BE2C (cell line): ENCODE measurements at regions not wholly inside any gene's neighbourhood (a gene's known extent, or its start where the extent isn't known, plus 50 kb on each side); places are given as distances from the start of the nearest gene placed in this dataset.

Experiments used
- DNase-seq: peaks from one replicate; pipeline ENCODE4 v3.0.0-alpha.2; 2020
- H3K27me3 ChIP-seq: fragments of 250-450 bp; sonication (Bioruptor Pico); 2 replicates; pipeline ENCODE4 v1.5.1; 2020; ENCODE audit warnings: mild to moderate bottlenecking
- H3K36me3 ChIP-seq: fragments of 250-450 bp; sonication (Bioruptor Pico); 2 replicates; pipeline ENCODE4 v1.5.1; 2020; ENCODE audit warnings: mild to moderate bottlenecking
- H3K4me1 ChIP-seq: fragments of 250-450 bp; sonication (Bioruptor Pico); 2 replicates; pipeline ENCODE4 v1.5.1; 2020
- H3K4me3 ChIP-seq: 2 replicates; pipeline ENCODE4 v1.5.1; 2011; ENCODE audit warnings: low read depth, low read length
- H3K9me3 ChIP-seq: fragments of 250-450 bp; sonication (Bioruptor Pico); 2 replicates; pipeline ENCODE4 v1.5.1; 2020
- TF ChIP-seq, protein P1 (sequence below): IDR thresholded peaks from 2 replicates; pipeline ENCODE4 v1.5.1; 2012; ENCODE audit warnings: mild to moderate bottlenecking, low read depth, low read length

DNA sequence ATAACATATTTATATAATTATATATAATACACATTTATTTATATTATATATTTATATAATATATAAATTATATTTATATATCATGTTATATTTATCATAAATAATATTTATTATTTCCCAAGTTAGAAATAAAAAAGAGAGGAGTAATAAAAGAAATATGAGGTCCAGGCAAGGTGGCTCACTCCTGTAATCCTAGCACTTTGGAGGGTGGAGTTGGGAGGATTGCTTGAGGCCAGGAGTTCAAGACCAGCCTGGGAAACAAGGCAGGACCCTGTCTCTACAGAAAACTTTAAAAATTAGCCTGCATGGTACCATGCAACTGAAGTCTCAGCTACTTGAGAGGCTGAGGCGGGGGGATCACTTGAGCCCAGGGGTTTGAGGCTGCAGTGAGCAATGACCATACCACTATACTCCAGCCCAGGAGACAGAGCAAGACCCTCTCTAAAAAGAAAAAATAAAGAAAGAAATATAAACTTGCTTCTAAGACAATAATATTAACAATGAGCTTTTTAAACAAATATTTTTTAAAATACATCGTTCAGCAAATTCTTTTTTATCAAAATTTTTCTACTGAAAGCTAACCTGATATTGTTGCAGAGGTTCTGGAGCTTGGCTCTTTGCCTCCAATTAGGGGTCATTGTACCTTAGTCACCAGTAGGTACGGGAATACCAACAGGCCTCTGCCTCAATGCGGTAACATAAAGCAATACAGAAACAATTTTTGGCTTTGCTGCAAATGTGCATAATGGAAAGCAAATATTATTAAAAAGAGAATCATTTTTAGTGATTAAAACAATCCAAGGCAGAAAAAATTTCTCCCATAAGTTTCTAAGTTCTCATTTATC is 290.0 kb downstream of the SETD4 start:
- TF ChIP-seq, protein P1, sequence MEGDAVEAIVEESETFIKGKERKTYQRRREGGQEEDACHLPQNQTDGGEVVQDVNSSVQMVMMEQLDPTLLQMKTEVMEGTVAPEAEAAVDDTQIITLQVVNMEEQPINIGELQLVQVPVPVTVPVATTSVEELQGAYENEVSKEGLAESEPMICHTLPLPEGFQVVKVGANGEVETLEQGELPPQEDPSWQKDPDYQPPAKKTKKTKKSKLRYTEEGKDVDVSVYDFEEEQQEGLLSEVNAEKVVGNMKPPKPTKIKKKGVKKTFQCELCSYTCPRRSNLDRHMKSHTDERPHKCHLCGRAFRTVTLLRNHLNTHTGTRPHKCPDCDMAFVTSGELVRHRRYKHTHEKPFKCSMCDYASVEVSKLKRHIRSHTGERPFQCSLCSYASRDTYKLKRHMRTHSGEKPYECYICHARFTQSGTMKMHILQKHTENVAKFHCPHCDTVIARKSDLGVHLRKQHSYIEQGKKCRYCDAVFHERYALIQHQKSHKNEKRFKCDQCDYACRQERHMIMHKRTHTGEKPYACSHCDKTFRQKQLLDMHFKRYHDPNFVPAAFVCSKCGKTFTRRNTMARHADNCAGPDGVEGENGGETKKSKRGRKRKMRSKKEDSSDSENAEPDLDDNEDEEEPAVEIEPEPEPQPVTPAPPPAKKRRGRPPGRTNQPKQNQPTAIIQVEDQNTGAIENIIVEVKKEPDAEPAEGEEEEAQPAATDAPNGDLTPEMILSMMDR: no peak
- Histone ChIP-seq H3K27me3 (no peaks in the 10 kb centered on the region), H3K9me3 (no peaks in the 10 kb centered on the region), H3K36me3 (no peaks in the 10 kb centered on the region), H3K4me3 (no peak overlapping the region), H3K4me1 (no peaks in the 10 kb centered on the region)
- DNase-seq: no peak

DNA sequence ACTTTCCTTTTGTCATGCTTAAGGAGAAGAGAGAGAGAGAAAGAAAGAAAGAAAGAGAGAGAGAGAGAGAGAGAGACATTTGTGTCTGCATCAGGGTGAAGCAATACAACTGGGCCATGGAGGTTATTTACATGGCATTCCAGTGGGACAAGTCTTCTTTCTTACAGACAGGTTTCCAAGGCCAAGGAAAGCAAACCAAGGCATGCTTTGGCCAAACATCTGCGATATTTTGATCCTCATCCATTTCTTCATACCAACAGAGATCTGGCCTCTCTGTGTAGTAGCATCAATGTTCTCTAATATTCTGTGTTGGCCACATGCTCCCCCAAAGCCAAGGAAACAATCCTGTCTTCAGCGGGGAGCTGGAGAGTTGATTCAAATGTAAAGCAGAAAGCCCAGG is 292.1 kb downstream of the SETD4 start:
- Histone ChIP-seq H3K9me3 (no peaks in the 10 kb centered on the region), H3K4me3 (no peak overlapping the region), H3K4me1 (no peaks in the 10 kb centered on the region), H3K27me3 (no peaks in the 10 kb centered on the region), H3K36me3 (no peaks in the 10 kb centered on the region)
- TF ChIP-seq, protein P1: no peak
- DNase-seq: no peak

DNA sequence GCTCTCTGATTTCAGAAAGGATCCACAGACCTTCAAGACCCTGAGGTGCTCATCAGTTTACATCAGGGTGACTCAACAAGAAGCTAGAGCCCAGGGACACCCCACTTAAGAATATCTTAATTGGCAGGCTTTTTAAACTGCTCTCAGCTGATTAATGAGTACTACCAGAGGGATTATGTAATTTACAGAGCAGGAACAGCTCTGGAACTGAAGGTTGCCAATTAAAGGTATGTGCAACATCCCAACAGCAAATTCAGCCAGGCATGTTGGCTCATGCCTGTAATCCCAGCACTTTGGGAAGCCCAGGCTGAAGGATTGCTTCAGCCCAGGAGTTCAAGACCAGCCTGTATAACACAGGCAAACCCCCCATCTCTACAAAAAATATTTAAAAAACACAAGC is 295.7 kb downstream of the SETD4 start:
- no peaks in the 10 kb centered on the region for H3K9me3 ChIP-seq
- no peak overlapping the region for H3K4me3 ChIP-seq
- no peaks in the 10 kb centered on the region for H3K27me3 ChIP-seq
- no peak for DNase-seq
- TF ChIP-seq, protein P1: no peak
- no peaks in the 10 kb centered on the region for H3K4me1 ChIP-seq
- no peaks in the 10 kb centered on the region for H3K36me3 ChIP-seq

DNA sequence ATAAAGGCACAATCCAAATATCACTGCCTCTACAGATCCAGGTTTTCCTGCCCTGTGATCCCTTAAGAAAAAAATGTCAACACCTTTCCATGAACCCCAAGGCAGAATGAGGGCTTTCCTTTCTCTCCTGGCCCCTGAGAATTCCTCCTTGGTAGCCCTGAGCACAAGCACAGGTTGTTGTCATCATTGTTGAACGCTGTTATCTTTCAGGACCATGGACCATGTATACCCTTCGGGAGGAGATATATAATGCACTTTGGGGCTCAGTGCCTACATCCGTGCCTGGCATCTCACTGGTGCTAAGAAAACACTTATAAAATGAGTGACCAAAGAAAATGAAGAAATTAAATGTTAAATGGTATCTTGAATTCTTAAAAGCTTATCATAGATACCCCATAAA is 296.2 kb downstream of the SETD4 start:
- Histone ChIP-seq H3K4me1 (no peaks in the 10 kb centered on the region), H3K9me3 (no peaks in the 10 kb centered on the region), H3K36me3 (no peaks in the 10 kb centered on the region), H3K27me3 (no peaks in the 10 kb centered on the region), H3K4me3 (no peak overlapping the region)
- DNase-seq: no peak
- TF ChIP-seq, protein P1: no peak

DNA sequence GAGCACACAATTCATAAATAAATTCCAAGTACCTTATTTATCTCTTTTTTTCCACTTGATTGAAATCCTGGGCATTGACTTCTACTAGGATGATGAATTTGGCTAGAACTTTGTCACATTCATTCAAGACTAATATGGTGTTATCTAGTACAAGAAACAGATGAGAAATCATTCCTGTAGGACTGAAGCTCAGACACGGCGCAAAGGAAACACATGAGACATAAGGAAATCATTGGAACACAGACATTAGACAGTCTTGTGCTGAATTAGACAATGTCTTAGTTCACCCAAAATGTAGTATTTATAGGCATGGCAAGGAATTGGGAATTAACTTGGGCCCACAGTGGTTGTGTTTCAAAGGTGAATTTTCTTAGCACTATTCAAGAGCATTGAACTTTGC is 305.7 kb downstream of the SETD4 start:
- Histone ChIP-seq H3K27me3 (no peaks in the 10 kb centered on the region), H3K9me3 (no peaks in the 10 kb centered on the region), H3K36me3 (no peaks in the 10 kb centered on the region), H3K4me3 (no peak overlapping the region), H3K4me1 (no peaks in the 10 kb centered on the region)
- no peak for DNase-seq
- TF ChIP-seq, protein P1: no peak

DNA sequence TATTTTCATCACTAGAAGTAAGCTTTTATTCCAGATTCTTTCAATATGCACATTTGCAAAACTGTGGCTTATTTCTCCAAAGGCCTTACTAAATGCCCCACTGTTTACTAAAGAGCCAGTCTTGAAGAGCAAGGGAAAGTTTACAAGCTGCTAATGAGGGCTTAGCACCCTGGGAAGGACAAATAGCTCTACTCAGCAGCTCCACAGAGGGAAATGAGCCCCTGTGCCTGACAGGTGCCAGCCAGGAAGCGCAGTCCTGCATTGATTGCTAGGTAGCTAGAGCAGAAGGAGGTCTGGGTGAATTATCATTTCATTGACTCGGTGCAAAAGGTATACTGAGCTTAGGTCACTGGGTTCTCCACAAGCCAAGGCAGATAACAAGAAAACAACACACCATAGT is 307.0 kb downstream of the SETD4 start:
- TF ChIP-seq, protein P1: no peak
- H3K36me3 ChIP-seq: no peaks in the 10 kb centered on the region
- H3K4me1 ChIP-seq: no peaks in the 10 kb centered on the region
- no peak for DNase-seq
- H3K27me3 ChIP-seq: no peaks in the 10 kb centered on the region
- H3K4me3 ChIP-seq: no peak overlapping the region
- no peaks in the 10 kb centered on the region for H3K9me3 ChIP-seq
